GM18507 (cell line): ENCODE measurements at regions not wholly inside any gene's neighbourhood (a gene's known extent, or its start where the extent isn't known, plus 50 kb on each side); places are given as distances from the start of the nearest gene placed in this dataset.
"Not testable (repeated sequence)": the region's sequence is repeated elsewhere in the genome, so short reads cannot be mapped to it uniquely, and the experiment has no call there.

ENCODE experiments used
- DNase-seq: peaks from one replicate; pipeline ENCODE4 v3.0.0; 2011; ENCODE audit warnings: low read depth; ENCODE audit not compliant: insufficient read length; ENCODE audit errors: extremely low spot score
- FAIRE-seq: peaks from 2 replicates; lab custom pipeline; 2011; peaks lifted over from hg19 to GRCh38; lab: Jason Lieb, UNC

DNA sequence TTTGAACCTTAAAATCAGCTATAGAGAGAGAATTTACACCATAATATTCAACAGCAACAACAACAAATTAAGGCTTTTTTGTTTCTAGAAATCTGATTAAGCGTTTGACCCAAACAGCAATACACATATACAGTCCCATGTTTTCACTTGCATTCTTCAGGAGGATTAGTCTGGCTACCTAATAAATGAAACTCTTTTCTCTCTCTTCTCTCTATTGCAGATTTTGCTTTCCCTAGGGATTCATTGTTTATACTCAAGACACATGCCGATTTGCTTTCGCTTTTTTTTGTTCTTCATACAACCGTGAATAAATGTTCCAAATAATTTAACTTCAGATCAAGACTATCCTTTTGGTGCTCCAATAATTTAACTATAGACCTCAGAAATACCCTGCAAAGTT, 162.4 kb upstream of the PTBP2 start:
- FAIRE-seq: no peak
- DNase-seq: no peak

DNA sequence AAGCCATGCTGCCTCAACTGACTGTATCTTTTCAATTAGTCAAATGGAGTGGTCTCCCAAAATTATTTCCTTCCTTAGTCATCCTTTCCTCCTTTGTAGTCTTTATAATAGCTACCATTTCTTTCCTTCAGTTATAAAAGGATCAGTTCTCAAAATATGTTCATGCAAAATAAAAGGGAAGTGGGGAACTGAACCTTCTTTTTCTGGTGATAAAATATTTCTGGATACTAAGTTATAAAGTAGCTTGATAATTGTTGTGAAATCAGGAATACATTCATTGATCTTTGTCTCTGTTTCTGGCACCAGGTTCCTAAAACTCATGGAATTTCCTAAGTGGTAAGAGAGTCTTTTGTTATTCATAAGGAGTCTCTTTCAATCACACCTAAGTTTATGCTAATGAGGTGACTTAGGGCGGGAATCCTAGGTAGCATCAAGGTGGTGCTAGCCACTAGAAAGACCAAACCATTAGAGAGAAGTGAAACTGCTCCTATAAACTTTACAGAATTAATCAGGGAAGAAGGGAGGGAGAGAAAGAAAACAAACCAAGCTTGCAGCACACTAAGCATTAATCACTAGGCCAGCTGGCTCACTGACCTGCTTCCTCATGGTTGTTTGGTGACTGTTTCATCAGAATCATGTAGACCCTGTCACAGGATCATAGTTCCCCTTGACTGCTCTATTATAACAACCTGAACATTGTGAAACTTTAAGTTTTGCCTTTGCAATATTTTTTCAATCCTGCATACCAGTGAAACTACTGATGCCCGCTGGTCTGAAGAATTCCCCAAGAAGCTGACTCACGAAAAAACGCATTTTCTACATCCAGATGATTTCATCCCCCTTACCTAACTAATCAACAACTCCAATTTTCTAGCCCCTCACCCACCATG, 161.6 kb upstream of the PTBP2 start:
- FAIRE-seq: no peak

GRCh38 chr1:96562094-96562493, 159.5 kb upstream of the PTBP2 start:
- no peak for FAIRE-seq
- no peak for DNase-seq

More for the DNA sequence above, 161.6 kb upstream of the PTBP2 start:
- DNase-seq: no peak

DNA sequence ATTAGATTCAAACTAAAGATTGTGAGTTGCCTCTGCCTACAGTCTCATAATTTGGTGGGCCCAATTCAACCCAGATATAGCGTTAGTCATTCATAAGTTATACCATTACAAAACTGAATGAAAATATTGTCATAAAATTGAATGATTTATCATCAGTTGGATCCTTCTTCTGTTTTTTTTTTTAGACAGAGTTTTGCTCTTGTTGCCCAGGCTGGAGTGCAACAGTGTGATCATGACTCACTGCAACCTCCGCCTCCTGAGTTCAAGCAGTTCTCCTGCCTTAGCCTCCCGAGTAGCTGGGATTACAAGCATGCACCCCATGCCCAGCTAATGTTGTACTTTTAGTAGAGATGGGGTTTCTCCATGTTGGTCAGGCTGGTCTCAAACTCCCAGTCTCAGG, 157.2 kb upstream of the PTBP2 start:
- not testable (repeated sequence) for FAIRE-seq, DNase-seq

- DNase-seq (no peak), FAIRE-seq (no peak)
Observed at GRCh38 chr1:96565546-96565945, 156.0 kb upstream of the PTBP2 start.

GRCh38 chr1:96568639-96569038, 152.9 kb upstream of the PTBP2 start:
- FAIRE-seq (no peak), DNase-seq (no peak)

DNA sequence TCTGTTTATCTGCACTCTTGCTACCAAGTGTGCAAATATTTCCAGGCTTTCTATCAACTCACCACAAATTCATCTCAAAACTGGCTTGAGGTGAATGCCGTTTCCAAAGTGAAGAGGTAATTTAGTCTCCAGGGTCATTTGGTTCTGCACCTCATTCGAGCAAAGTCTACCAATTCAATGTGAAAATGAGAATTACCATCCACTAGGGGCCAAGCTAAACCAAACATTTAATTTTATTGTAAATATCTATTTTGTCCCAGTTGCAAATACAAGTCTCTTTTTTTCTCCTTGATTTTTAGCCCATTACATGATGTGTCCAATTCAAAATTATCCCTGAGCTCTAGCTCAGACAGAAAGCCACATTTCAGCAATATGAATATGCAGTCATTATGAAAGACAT, 152.3 kb upstream of the PTBP2 start:
- DNase-seq (no peak), FAIRE-seq (no peak)

DNA sequence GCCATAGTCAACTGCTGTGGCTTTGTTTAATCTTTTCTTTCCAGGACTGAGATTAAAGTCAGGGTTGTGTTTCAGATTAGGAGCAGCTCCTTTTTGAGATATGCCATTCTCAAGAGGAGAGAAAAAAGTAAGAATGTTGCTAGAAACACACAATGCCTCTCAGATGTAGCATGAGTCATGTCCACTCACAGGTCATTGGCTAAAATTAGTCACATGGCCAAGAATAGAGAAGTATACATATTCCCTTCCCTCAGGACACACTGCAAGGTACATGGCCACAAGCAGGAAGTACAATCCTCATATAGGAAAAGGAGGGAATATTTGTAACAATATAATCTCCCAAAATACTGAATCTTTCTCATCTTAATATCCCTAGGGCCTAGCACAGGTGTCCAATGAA, 141.9 kb upstream of the PTBP2 start:
- FAIRE-seq (no peak), DNase-seq (no peak)

- FAIRE-seq (no peak), DNase-seq (no peak)
Observed at GRCh38 chr1:96580920-96581319, 140.7 kb upstream of the PTBP2 start.

GRCh38 chr1:96581772-96582171, 139.8 kb upstream of the PTBP2 start:
- no peak for FAIRE-seq
- no peak for DNase-seq

DNA sequence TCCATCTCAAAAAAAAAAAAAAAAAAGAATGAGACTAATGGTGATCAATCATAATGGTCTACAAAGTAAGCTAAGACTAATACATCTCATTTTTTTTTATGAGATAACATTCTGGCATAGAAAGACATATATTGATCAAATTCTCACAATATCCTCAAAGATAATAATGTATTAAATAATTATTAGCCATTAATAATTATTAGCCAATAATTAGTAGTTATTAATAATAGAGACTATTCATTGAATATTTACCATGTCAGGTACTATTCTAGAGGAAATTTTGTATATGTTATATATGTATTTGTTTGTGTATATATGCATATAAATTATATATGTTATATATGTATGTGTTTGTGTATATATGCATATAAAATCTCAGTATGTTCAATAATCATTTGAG, 137.7 kb upstream of the PTBP2 start:
- FAIRE-seq: no peak
- DNase-seq: no peak

DNA sequence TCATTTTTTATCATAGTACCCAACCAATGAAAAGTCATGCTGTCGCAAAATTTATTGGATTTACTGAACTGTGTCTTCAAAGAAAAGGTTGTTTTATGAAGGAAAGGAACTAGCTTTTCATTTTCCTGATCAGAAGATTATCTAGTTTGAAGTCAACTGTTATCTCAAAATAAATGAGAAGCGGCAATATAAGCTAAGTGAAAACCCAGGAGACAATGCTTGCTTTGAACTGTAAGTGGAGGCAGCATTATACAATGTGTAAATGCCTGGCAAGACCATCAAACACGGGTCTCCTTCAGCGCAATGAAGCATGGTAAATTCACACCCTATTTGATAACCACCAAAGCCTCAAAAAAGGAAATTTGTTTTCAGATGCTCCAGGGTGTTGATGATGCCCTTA, 134.4 kb upstream of the PTBP2 start:
- no peak for DNase-seq
- FAIRE-seq: no peak

DNA sequence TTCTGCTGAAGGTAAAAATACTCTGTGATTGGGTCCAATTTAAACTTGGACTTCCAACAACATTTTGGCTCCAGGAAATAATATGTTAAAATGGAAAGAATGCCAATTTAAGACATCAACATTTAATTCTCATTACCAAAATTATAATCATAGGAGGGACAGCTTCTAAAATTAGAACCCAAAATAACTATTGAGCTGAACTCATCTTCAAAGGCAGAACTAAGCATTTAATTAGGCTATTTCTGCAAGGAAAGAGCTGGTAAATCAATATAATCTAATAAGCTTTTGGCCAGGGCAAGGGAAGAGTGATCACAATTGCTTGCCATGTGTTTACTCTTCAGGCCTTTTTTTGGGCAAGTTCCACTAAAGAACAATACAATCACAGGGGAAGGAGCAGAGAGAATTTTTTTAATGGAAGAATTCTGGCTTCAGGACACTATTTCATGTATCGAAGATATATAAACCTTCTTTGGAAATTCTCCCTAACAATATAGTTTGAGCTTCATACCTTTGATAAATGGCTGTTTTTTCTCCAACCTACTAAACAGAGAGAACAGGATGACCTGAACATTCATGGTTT, 133.1 kb upstream of the PTBP2 start:
- no peak for DNase-seq
- no peak for FAIRE-seq

DNA sequence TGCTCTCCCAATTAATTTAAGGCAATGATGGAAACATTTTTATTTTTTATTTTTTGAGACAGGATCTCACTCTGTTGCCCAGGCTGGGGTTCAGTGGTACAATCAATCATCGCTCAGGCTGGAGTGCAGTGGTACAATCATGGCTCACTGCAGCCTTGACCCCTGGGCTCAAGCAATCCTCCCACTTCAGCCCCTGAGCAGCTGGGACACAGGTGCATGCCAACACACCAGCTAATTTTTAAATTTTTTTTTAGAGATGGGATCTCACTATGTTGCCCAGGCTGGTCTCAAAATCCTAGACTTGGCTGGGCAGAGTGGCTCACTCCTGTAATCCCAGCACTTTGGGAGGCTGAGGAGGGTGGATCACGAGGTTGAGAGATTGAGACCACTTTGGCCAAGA, 126.1 kb upstream of the PTBP2 start:
- DNase-seq, FAIRE-seq: not testable (repeated sequence)

GRCh38 chr1:96596226-96596922, 125.2 kb upstream of the PTBP2 start:
- DNase-seq (no peak), FAIRE-seq (no peak)

GRCh38 chr1:96597218-96597617, 124.4 kb upstream of the PTBP2 start:
- no peak for FAIRE-seq

GRCh38 chr1:96598416-96599168, 123.0 kb upstream of the PTBP2 start:
- DNase-seq (no peak), FAIRE-seq (no peak)

More at GRCh38 chr1:96597218-96597617, 124.4 kb upstream of the PTBP2 start:
- no peak for DNase-seq

DNA sequence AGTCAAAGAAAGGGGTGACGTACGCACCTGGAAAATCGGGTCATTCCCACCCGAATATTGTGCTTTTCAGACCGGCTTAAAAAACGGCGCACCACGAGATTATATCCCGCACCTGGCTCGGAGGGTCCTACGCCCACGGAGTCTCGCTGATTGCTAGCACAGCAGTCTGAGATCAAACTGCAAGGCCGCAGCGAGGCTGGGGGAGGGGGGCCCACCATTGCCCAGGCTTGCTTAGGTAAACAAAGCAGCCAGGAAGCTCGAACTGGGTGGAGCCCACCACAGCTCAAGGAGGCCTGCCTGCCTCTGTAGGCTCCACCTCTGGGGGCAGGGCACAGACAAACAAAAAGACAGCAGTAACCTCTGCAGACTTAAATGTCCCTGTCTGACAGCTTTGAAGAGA, 117.0 kb upstream of the PTBP2 start:
- not testable (repeated sequence) for DNase-seq, FAIRE-seq

- not testable (repeated sequence) for FAIRE-seq, DNase-seq
Observed at GRCh38 chr1:96617375-96617774, 104.2 kb upstream of the PTBP2 start.
